Medulla oblongata (tissue), 1 donor: ENCODE measurements at regions not wholly inside any gene's neighbourhood (a gene's known extent, or its start where the extent isn't known, plus 50 kb on each side); places are given as distances from the start of the nearest gene placed in this dataset.

Experiments used
- DNase-seq: peaks from one replicate; pipeline ENCODE4 v3.0.0-alpha.2; 2015; ENCODE audit errors: extremely low spot score

GRCh38 chrX:66328950-66329596, 165.0 kb downstream of the HEPH start:
- no peak for DNase-seq

DNA sequence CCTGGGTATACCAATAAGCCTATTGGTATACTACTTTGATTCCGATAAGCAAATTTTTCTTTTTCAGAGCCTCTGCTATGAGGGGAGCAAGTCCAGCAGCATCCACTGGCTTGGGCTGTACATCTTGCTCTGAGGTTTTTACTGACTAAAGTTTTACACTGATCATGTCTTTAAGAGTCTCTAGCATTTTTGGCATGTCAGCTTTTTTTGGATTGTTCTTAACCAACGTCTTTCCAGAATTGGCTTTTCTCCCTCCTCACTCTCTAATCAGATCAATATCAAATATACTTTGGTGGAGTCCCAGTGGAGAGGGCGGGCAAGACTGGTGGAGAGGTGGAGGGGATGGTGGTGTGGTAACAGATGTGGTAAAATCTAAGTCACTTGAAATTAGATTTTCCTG, 196.8 kb downstream of the HEPH start:
- DNase-seq, result no peak

DNA sequence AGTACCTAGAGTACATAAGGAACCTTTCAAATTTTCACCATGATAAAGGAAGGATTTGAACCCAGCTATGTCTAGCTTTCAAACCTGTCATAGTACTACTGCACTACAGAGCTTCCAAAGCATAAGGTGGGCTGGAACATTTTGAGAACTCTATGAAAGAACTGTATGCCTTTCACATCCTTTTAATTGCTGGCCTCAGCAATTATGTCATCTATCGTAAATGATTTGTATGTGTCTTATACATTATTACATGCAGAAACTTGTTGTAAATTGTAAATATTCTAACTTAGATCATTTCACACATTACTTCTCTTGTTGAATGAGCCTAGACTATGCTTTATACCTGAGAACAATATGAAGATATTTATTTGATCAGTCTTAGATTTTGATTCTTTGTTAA, 220.7 kb downstream of the HEPH start:
- no peak for DNase-seq

DNA sequence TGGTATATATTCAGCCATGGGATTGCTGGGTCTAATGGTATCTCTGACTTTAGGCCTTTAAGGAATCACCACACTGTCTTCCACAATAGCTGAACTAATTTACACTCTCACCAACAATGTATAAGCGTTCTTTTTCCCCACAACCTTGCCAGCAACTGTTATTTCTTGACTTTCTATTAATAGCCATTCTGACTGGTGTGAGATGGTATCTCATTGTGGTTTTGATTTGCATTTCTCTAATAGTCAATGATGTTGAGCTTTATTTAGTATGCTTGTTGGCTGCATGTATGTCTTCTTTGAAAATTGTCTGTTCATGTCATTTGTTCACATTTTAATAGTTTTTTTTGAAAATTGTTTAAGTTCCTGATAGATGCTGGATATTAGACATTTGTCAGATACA, 235.2 kb downstream of the HEPH start:
- DNase-seq, result no peak

- DNase-seq, result no peak
These were observed 236.7 kb downstream of the EDA2R start for GRCh38 chrX:66402165-66402564.

- DNase-seq, result peak; percentile 1
These were observed 230.4 kb downstream of the EDA2R start for GRCh38 chrX:66408507-66408906.

GRCh38 chrX:66410806-66411205, 228.1 kb downstream of the EDA2R start:
- no peak for DNase-seq
